Peyer's patch (tissue), 4 donors: ENCODE measurements at regions not wholly inside any gene's neighbourhood (a gene's known extent, or its start where the extent isn't known, plus 50 kb on each side); places are given as distances from the start of the nearest gene placed in this dataset.
A peak's percentile ranks its signal among the peaks of the same experiment; 100 is the strongest.

Source experiments
- CTCF ChIP-seq, 6 experiments: fragments of 450-650 bp in 4 of 6; fragments of 200-600 bp in 2 of 6; sonication (generic) in 1 of 6; IDR thresholded peaks; one replicate each; pipeline ENCODE4 v1.5.1; 2017 to 2019; ENCODE audit warnings: antibody characterized with exemption in 6 of 6, mild to moderate bottlenecking in 3 of 6, moderate library complexity in 1 of 6
- POLR2A ChIP-seq, 2 donors: fragments of 450-650 bp; IDR thresholded peaks; one replicate each; pipeline ENCODE4 v1.5.1; 2017; ENCODE audit warnings: antibody characterized with exemption in 2 of 2, mild to moderate bottlenecking in 2 of 2, moderate library complexity in 2 of 2

GRCh38 chr4:170853422-170854021 is 763.8 kb upstream of the AADAT start:
- TF ChIP-seq CTCF (IDR thresholded peaks at IDR 0.05) (peak in 4 of 6 experiments; percentile 40 to 55 (median 52)), POLR2A (IDR thresholded peaks at IDR 0.05) (no peak)
